GM12874 (cell line): ENCODE measurements at regions not wholly inside any gene's neighbourhood (a gene's known extent, or its start where the extent isn't known, plus 50 kb on each side); places are given as distances from the start of the nearest gene placed in this dataset.

Source experiments
- CTCF ChIP-seq: IDR thresholded peaks from 2 replicates; pipeline ENCODE4 v1.5.1; 2011; ENCODE audit warnings: low read depth, mild to moderate bottlenecking, control low read depth, low read length, moderate library complexity; ENCODE audit not compliant: insufficient read depth

- TF ChIP-seq CTCF = no peak
Observed at GRCh38 chr9:81521892-81522291, 167.5 kb downstream of the TLE1 start.

- no peak for TF ChIP-seq CTCF
Observed at GRCh38 chr9:81519816-81520495, 169.4 kb downstream of the TLE1 start.

GRCh38 chr9:81517954-81518353 is 171.4 kb downstream of the TLE1 start:
- TF ChIP-seq CTCF = no peak

- TF ChIP-seq CTCF = no peak
Observed at GRCh38 chr9:81513059-81513458, 176.3 kb downstream of the TLE1 start.

- TF ChIP-seq CTCF = no peak
Observed at GRCh38 chr9:81512641-81513040, 176.7 kb downstream of the TLE1 start.

- TF ChIP-seq CTCF = no peak
Observed at GRCh38 chr9:81508476-81508875, 180.9 kb downstream of the TLE1 start.

- no peak for TF ChIP-seq CTCF
Observed at GRCh38 chr9:81506941-81507864, 182.1 kb downstream of the TLE1 start.
